T-helper 1 cell treated with Interleukin-12 subunit alpha and Interleukin-12 subunit beta and Interleukin-4 antibody, amounts not matched to agents 30 ng/mL and 1 ng/mL, for 36 hours (primary cell): ENCODE measurements at regions not wholly inside any gene's neighbourhood (a gene's known extent, or its start where the extent isn't known, plus 50 kb on each side); places are given as distances from the start of the nearest gene placed in this dataset.
"Not testable (repeated sequence)": the region's sequence is repeated elsewhere in the genome, so short reads cannot be mapped to it uniquely, and the experiment has no call there.

Source experiments
- intact Hi-C: fragments of 100-400 bp; cut with micrococcal nuclease; formaldehyde crosslinking; loops from one replicate; pipeline ENCODE4 v1.15.1; 2024

DNA sequence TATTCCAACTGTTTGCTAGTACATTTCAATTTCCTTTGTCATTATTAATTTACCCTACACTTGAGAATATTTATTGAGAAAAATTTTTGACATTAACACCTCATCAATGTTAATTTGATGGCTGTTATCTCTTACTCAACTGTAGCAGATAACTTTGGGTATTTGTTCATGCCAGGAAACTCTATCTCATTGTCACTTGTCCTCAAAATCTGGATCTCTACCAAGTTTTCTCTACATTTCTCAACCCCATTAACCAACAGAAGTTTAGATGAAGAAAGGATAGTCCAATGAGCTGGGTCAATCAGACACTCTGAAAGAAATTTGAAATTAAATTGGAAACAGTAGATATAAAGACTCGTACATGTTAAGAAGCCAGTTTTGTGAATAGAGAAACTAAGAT, 395.3 kb downstream of the TUSC1 start:
- intact Hi-C loops, result no loop called here

DNA sequence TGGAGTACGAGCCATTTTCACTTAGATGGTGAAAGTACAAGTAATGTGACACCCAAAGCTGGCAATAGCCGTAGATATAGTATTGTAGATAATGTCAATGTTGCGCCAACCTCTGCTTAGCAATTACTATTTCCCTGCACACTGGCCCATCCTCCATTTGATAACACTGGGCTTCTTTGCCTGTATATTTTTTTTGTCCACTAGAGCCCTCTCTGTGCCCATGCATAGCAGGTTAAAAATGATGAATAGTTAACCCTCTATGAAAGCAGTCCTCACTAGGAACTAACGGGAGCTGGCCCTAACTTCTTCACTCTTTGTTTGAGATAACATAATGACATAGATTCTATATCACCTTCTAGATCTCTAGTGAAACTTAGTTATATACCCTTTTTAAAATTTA, 416.8 kb downstream of the TUSC1 start:
- intact Hi-C loops, result no loop called here

DNA sequence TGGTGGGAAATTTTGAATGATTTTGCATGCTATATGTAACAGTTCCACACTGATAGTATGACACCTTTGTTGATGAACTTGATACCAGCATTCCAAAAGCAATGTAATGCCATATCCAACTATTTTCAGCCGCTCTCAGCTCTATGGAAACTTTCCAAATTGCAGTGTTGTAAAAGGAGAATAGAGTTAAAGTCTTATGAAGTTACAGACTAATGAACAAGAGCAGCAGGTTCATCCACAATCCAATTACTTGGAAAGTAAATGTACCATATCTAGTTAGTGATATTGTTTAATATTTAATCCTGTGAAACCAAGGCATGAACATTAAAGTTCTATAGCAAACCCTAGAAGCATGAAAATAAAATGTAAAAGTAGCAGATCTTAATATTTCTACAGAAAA, 418.2 kb downstream of the TUSC1 start:
- intact Hi-C loops, result no loop called here

DNA sequence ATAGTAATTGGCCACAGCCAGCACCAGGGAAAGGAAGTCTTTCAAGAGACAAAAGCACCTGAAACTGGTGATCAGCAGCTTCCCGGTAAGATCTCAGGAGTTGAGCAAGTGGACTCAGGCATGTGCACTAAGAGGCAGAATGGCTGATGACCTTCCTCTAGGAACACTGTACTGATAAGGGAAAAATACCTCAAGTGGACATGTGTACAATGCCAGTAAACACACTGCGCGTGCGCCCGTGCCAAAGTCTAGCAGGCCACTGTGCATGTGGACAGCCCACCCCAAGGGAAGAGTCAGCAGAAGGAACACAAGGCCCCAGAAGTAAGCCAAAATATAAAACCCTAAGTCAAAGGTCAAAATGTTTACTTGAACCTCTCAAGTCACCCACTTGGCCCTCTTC, 423.0 kb downstream of the TUSC1 start:
- intact Hi-C loops, result no loop called here

DNA sequence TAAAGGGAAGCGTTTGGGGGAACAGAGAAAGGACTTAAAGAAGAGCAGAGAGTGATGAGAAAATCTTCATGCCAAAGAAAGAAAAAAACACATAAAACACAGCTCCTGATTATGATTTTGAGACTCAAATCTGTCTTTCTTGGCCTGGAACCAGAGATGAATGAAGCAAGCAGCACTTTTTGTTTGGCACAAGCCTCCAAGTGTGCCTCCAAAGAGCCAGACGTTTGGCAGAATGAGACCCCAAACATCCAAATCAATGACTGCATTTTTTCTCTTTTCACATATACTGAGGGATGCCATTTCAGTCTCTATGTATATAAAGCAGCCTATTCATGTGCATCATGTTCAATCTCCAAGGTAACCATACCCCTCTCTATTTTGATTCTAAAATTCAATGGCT, 424.2 kb downstream of the TUSC1 start:
- intact Hi-C loops, result loop anchor here (5.0 kb wide), 1 partner anchor 518 kb away; no protein-coding TSS in a partner anchor

DNA sequence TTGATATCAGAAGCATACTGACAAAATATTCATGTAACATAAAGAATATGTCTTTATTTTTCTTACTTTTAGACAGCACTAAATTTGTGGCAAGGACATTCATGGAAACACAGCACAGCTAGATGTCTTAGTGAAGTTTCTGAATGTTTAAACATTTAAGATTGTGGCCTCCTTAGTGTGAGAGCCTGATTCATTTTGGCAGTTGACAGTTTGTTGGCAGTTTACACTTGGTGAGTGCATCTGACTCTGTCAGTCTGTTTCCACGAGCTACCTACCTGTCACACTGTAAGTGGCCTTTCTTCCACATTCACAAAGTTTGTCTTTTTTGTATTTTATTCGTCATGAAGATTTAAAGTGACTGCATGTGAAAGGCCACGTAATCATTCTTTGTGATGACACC, 436.8 kb downstream of the TUSC1 start:
- intact Hi-C loops, result no loop called here

DNA sequence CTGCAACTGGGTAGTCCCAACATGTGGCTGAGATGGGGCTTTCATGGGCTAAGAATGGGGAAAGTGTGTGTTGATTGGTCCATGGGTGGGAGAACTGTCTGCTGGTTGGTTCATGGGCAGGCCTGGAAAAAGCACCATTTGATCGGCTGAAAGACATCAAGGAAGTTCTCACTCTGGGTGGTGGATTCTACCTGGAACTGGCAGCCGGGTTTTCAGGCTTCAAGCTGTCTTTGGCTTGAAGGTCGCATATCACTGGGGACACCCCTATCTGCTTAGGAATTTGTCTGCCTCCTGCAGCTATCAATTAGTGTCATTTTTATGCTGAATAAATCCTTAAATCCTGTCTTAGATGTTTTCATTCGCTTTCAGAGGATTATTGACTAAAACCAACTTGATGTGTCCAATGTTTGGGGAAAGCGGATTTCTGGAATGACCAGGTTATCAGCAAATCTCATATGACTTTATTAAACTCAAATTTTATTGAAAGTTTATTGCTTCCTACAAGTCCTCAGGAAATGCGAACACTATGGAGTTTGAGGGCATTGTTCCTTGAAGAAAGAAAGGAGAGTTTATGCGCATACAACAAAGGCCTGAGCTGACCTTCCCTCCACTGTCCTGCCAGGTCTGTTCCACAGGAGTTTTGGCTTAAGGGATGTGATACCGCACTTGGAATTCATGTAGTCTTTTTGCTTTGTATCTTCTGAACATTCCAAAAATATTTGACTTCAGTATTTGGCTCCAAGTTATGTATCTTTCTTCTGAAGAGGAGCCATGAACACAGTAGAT, 451.1 kb downstream of the TUSC1 start:
- intact Hi-C loops, result no loop called here

DNA sequence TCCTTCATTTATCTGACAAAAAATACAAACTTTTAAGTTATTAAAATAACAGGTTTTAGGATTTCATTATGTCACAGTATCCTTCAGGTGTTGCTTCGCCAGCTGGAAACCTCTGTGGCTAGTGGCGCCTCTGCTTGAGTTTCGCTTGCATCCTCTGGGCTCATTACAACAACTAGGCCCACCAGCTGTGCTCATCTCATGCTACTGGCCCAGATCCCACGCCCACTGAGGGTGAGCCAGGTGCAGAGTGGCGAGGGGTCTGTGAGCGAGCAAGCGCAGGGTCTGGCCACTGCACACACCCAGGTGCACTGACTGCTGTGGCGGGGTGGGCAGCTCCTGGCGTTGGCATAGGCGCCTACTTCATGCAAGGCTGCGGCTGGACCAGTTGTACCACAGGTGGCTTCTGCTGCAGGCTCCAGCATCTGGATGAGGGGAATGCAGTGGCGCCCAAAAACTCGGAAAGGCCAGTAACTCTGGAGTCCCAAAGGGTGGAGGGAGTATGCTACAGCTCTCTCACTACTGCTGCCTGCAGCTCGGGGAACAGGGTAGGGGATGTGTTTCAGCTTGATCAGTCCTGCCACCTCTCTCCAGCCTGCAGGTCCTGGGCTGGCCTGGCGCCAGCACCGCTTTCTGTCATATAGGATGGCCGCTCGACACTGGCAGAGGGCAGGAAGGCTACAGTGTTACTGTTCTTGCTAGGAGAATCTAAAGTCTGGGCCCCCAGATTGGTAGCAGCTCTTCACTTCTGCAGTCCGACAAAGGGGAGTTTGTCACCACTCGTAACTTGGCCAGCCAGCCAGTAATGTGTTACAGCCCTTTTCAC, 452.1 kb downstream of the TUSC1 start:
- intact Hi-C loops, result no loop called here

DNA sequence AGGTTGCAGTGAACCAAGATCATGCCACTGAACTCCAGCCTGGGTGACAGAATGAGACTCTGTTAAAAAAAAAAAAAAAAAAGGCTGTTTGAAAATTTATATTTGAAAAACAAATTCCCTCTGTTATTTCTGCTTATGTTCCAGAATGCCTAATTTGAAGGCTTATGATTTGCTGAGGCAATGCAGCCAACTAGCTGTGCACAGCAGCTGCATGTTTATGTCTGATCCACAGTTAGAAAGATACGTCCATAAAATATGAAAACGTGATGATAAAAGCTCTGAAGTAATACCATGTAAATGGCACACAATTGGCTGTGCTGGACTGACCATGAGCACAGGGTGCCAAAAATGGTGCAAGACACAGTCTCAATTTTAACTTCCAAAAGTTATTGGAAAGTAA, 453.2 kb downstream of the TUSC1 start:
- intact Hi-C loops, result no loop called here

DNA sequence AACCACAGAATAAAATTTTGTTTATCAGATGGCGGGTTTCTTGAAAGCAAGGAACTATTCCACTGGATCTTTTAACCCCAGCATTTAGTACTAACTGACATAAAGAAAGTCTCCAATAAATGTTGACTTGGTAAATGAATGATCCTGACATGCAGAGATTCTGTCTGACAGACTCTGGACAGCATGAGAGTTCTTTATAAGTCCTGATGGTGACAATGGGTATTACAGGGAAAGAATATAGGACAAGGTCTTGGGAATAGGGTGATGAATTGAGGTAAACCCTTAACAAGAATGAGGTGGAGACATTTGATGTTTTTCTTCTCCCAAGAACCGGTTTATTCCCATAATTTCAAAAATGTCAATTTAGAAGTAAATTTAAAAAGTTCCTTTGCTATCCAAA, 453.9 kb downstream of the TUSC1 start:
- intact Hi-C loops, result no loop called here

DNA sequence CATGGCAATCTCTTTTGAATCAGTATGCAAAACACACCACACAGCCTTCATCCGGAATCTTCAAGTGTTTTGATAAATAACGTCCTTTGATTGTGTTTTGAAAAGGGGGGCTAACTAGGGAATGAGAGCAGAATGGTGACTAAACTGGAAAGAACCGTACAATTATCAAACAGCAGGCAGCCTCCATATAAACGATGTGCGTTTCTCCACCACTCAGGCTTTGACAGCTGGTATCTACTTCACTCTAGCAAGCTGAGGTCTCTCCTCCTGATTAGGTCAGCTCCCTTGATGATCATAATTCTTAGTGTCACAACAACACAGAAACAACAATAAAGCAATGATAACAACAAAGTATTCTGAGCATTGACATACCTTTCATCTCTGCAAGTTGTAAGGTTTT, 465.9 kb downstream of the TUSC1 start:
- intact Hi-C loops, result no loop called here

DNA sequence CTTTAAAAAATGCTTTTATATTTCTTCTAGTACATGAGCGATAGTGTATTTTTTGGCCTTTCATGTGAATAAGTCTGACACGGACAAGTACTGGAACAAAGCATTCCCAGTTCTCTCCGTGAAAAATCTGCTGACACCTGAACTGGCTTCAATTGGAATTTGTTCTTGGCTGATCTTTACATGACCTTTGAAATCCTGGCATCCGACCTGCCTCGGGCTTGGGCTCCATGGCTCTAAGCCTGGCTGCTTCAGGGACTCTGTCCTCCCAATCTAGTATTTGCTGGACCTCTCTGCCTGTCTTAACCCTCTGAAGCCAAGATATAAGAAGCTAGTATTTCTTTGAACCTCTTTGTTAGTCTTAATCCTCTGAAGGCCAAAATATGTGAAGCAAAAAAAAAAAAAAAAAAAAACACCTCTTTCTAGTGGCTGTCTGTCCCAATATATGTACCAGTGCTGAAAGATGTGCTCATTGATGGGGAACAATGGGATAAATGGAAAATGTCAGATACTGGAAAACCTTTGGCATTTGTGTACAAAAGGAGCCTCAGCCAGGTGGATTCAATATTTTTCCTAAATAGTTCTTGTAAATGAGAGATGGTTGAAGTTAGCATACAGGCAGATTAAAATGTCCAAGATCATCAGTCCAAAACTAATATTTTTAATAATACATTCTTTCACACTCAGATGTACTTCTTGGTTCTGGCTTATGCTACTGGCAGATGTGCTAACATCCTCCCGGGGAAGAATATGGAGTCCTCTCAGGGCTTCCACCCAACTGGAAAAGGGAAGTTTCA, 470.6 kb downstream of the TUSC1 start:
- intact Hi-C loops, result no loop called here

DNA sequence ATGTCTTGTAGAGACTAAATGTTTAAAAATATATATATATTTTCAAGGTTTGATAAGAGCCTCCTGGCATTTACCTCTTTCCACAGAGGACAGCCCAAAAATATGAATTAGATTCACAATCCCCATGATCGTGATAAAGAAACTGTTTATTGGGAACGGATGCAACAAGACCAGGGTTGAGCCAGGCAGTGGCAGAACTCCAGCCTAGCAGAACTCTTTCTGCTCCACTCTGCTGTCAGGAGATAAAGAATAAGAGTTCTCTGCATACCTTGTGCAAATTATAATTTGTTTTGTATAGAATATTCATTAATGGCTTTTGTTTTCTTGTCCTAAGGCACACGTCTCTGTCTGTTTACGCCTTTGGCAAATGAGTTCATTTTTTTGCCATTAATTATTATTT, 472.2 kb downstream of the TUSC1 start:
- intact Hi-C loops, result no loop called here

DNA sequence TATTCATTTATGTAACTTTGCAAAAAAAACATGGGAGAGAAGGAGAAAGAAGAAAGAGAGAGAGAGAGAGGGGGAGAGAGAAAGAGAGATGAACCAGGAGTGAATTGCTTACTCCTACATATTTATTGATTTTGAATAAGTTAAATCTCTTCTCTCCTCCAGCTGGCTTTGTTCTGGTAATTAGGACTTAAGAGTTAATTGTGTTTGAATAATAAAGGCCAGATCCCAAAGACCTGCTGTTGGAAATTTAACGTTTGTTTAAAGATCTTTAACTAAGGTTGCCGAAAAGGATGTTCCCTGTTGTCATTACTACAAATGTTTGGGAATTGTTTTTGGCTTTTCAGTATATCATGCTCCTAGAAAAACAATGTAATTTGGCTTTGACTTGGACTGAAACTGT, 473.0 kb downstream of the TUSC1 start:
- intact Hi-C loops, result no loop called here

DNA sequence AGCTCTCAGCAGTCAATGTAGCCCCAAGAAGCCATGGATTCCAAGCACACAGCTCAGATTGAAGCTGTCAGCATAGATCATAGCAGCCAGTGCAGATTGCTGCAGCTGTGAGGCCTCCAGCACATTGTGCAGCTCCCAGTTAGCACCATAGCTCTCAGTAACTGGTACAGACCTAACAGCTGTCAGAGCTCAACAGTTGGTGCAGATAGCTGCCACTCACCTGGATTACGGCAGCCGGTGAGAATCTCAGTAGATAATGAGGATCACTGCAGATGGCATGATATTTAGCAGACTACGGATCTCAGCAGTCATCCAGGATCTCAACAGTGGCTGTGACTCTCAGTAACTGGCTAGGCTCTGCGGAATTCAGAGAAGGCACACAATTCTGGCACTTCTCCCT, 500.4 kb downstream of the TUSC1 start:
- intact Hi-C loops, result no loop called here

DNA sequence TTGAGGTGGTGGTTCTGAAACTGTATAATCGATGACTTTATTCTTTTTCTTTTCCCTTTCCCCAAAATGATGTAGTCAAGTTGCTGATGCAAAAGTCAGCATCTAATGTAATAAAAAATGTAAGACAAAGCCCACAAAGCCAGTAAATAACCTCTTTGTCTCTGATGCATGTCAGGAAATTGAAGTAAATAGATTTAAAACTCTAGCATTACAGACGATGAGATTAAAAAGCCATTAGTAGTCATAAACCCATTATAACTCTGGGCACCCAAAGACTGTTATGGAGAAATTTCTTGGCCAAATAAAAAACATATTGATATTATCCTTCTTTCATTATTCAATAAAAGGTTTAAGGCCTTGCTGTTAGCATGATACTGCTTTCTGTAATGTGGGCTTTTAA, 548.7 kb downstream of the TUSC1 start:
- intact Hi-C loops, result no loop called here

DNA sequence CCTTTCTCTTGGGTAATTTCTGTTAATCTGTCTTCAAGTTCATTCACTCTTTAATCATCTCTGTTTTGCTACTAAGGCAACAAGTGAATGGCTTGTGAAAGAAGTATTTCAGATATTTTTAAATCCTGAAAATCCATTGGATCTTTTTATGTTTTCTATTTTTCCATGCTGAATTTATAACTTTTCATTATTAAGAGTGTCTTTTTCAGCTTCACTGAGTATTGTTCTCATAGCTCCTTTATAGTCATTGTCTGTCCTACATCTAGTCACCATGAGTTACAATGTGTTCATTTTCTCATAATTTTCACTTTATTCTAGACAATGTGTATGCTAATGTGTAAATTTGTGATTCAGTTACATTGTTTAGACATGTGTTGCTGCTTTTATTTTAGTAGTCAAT, 556.4 kb downstream of the TUSC1 start:
- intact Hi-C loops, result no loop called here

DNA sequence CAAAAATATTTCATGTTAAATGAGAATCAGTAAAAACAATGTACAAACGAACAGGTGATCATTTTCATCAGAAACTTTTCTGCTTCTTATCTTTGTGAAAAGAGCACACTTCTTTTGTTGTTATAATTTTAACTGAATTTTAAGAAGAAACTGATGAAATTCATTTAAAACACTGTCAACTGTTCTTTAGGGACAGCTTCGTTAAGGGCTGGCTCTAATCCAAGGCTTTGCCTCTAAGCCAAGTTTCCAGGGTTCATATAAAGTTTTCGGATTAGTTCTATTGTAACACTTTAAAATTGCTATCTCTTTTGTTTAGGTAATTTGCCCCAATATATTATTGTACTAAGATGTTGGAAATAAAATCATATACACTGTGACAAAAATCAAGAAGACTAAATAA, 559.2 kb downstream of the TUSC1 start:
- intact Hi-C loops, result no loop called here

DNA sequence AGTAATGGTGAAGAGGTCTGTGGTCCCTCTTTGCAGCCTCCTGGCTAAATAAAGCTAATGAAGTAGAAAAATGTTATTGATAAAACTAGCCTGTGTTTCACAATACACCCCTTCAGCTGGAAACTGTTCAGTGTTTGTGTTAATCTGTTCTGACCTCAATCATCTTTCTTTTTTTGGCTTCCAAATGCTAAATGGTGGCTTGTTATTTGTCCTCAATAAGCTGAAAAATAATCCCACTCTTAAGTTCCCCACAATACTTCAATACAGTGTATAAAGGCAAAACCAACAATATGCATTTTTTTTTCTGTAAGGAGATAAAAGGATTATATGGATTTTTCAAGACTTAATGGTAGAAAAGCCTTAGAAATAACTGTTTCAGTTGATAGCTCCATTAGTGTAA, 560.5 kb downstream of the TUSC1 start:
- intact Hi-C loops, result no loop called here

DNA sequence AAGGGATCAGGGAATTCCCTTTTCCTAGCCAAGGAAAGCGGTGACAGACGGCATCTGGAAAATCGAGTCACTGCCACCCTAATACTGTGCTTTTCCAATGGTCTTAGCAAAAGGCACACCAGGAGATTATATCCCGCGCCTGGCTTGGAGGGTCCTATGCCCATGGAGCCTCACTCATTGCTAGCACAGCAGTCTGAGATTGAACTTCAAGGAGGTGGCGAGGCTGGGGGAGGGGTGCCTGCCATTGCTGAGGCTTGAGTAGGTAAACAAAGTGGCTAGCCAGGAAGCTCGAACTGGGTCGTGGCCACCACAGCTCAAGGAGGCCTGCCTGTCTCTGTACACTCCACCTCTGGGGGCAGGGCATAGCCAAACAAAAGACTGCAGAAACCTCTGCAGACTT, 556.5 kb upstream of the IZUMO3 start:
- intact Hi-C loops, result not testable (repeated sequence)

DNA sequence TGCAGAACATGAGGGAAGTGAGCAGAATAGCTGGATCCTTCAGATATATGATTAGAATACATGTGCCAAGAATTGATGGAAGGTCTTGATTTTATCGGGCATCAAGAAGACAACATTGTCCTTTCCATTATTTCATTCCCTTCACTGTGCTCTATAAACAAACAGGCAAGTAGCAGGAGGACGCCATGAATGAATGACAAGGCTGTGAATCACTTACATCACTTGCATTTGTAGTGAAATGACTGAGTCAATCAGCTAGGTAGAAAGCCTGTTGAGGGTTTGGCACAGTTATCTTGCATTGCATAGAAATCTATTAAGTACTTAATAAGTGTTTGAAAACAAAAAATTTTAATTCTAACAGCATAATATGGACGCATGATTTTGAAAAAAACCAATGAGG, 548.8 kb upstream of the IZUMO3 start:
- intact Hi-C loops, result no loop called here

DNA sequence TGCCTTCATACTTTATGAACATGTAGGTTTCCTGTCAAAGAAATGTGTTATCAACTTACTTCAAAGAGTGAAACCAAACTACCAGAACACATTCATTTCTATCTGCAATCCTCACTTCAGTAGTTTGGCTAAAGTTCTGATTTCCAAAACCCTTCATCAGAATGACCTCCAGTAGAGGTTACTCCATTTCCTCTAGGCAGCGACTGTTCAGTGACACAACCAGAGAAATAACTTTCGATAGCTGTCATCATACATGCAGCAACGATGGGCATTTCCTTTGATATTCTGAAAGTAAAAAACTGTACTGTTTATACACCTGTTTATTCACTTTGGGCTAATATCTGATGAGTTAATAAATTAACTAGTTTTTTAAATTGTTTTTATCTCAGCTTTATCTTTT, 532.5 kb upstream of the IZUMO3 start:
- intact Hi-C loops, result no loop called here
